Kidney (tissue), 13 donors: ENCODE measurements at regions not wholly inside any gene's neighbourhood (a gene's known extent, or its start where the extent isn't known, plus 50 kb on each side); places are given as distances from the start of the nearest gene placed in this dataset.
"Not testable (repeated sequence)": the region's sequence is repeated elsewhere in the genome, so short reads cannot be mapped to it uniquely, and the experiment has no call there.

Experiments
- DNase-seq, 5 donors: peaks; one replicate each; pipeline ENCODE4 v3.0.0-alpha.2; 2013 to 2020
- FAIRE-seq: peaks from 2 replicates; lab custom pipeline; 2012; peaks lifted over from hg19 to GRCh38; lab: Jason Lieb, UNC
- H3K27ac ChIP-seq, 2 donors: one replicate each; pipeline ENCODE4 v1.7.0; 2013; ENCODE audit warnings: low read depth in 2 of 2, low read length in 2 of 2, inconsistent platforms in 1 of 2
- H3K27me3 ChIP-seq: one replicate; pipeline ENCODE4 v1.7.1; 2013; ENCODE audit warnings: low read length, inconsistent platforms; ENCODE audit not compliant: control insufficient read depth, insufficient read depth
- H3K36me3 ChIP-seq, 3 donors: one replicate each; pipeline versions ENCODE4 v1.7.0 to v1.7.1; 2013; ENCODE audit warnings: low read length in 3 of 3, control low read depth in 1 of 3, inconsistent platforms in 1 of 3; ENCODE audit not compliant: insufficient read depth in 3 of 3, control insufficient read depth in 2 of 3
- H3K4me1 ChIP-seq, 3 donors: one replicate each; pipeline versions ENCODE4 v1.7.0 to v1.7.1; 2013; ENCODE audit warnings: low read length in 3 of 3, inconsistent platforms in 1 of 3, low read depth in 1 of 3; ENCODE audit not compliant: control insufficient read depth in 2 of 3, insufficient read depth in 2 of 3
- H3K4me3 ChIP-seq, 3 donors: one replicate each; pipeline versions ENCODE4 v1.7.0 to v1.8.1; 2013; ENCODE audit warnings: low read length in 3 of 3, control low read depth in 1 of 3, inconsistent platforms in 1 of 3
- H3K9ac ChIP-seq, 3 donors: one replicate each; pipeline versions ENCODE4 v1.7.0 to v1.7.1; 2013; ENCODE audit warnings: low read length in 3 of 3, control low read depth in 1 of 3, inconsistent platforms in 1 of 3
- H3K9me3 ChIP-seq, 3 donors: one replicate each; pipeline versions ENCODE4 v1.7.0 to v1.7.1; 2013; ENCODE audit warnings: low read length in 3 of 3, control low read depth in 1 of 3, inconsistent platforms in 1 of 3; ENCODE audit not compliant: control insufficient read depth in 2 of 3, insufficient read depth in 1 of 3
- CTCF ChIP-seq: IDR thresholded peaks from 3 replicates; pipeline ENCODE4 v1.5.1; 2012; ENCODE audit warnings: mild to moderate bottlenecking, moderate library complexity, borderline replicate concordance; ENCODE audit not compliant: insufficient read depth; ENCODE audit errors: extremely low read depth
- intact Hi-C: fragments of 100-400 bp; cut with DNase I; formaldehyde crosslinking; loops from one replicate; pipeline ENCODE4 v1.11.1; 2022
- donor health status: control.
- donor health status: control.
- donor health status: control.
- donor health status: control.
- donor health status: control.
- donor health status: DM: yes; HTN: yes; CAD: no.
- donor health status: Normal renal cell carcinoma (clear cell type).

GRCh38 chr3:65144791-65145351, 457.1 kb upstream of the ADAMTS9 start:
- FAIRE-seq (no peak), DNase-seq (no peak)
- no peak for TF ChIP-seq CTCF
- H3K4me3 ChIP-seq = no peak overlapping the region
- H3K4me1 ChIP-seq = no peaks in the 10 kb centered on the region
- intact Hi-C loops = no loop called here
- no peaks in the 10 kb centered on the region for H3K9me3 ChIP-seq
- H3K9ac ChIP-seq = no peak overlapping the region
- H3K36me3 ChIP-seq = no peaks in the 10 kb centered on the region
- no peaks in the 10 kb centered on the region for H3K27me3 ChIP-seq
- no peak overlapping the region for H3K27ac ChIP-seq

- no peak for FAIRE-seq
- no peak overlapping the region for H3K27ac ChIP-seq
- intact Hi-C loops = no loop called here
- no peaks in the 10 kb centered on the region for H3K36me3 ChIP-seq
- H3K4me3 ChIP-seq = no peak overlapping the region
- no peaks in the 10 kb centered on the region for H3K9me3 ChIP-seq
- no peak for DNase-seq
- no peak overlapping the region for H3K9ac ChIP-seq
- no peaks in the 10 kb centered on the region for H3K4me1 ChIP-seq
- no peak for TF ChIP-seq CTCF
- no peaks in the 10 kb centered on the region for H3K27me3 ChIP-seq
Observed at GRCh38 chr3:65142456-65142855, 454.7 kb upstream of the ADAMTS9 start.

GRCh38 chr3:65138556-65138955, 450.8 kb upstream of the ADAMTS9 start:
- intact Hi-C loops = no loop called here
- TF ChIP-seq CTCF = no peak
- peaks cover 0 to 2% (median 0%) of the 10 kb centered on the region in 3 donors for H3K4me1 ChIP-seq
- FAIRE-seq (no peak), DNase-seq (no peak)
- H3K9me3 ChIP-seq = no peaks in the 10 kb centered on the region
- no peaks in the 10 kb centered on the region for H3K27me3 ChIP-seq
- H3K4me3 ChIP-seq = no peak overlapping the region
- H3K36me3 ChIP-seq = no peaks in the 10 kb centered on the region
- H3K27ac ChIP-seq = no peak overlapping the region
- no peak overlapping the region for H3K9ac ChIP-seq

- H3K27me3 ChIP-seq, H3K9me3 ChIP-seq, H3K4me1 ChIP-seq, H3K9ac ChIP-seq, H3K4me3 ChIP-seq, H3K36me3 ChIP-seq, FAIRE-seq, intact Hi-C loops, H3K27ac ChIP-seq, DNase-seq: not testable (repeated sequence)
Observed at GRCh38 chr3:65133752-65134151, 446.0 kb upstream of the ADAMTS9 start.
